Liver (tissue), 8 donors: ENCODE measurements at regions not wholly inside any gene's neighbourhood (a gene's known extent, or its start where the extent isn't known, plus 50 kb on each side); places are given as distances from the start of the nearest gene placed in this dataset.

Source experiments
- DNase-seq: peaks from one replicate; pipeline ENCODE4 v3.0.0-alpha.2; 2017; ENCODE audit warnings: low spot score
- H3K27ac ChIP-seq, 2 donors: one replicate each; pipeline ENCODE4 v1.7.0; 2013; ENCODE audit warnings: inconsistent platforms in 2 of 2, low read length in 2 of 2, control low read depth in 1 of 2, low read depth in 1 of 2, mild to moderate bottlenecking in 1 of 2
- H3K27me3 ChIP-seq, 4 donors: one replicate each; pipeline versions ENCODE4 v1.6.1 to v1.7.0; 2013; ENCODE audit warnings: low read length in 3 of 4, inconsistent platforms in 1 of 4, mild to moderate bottlenecking in 1 of 4, moderate library complexity in 1 of 4; ENCODE audit not compliant: control insufficient read depth in 4 of 4, insufficient read depth in 4 of 4
- H3K36me3 ChIP-seq, 4 donors: one replicate each; pipeline versions ENCODE4 v1.6.1 to v1.7.0; 2013; ENCODE audit warnings: low read length in 3 of 4, mild to moderate bottlenecking in 3 of 4, low read depth in 1 of 4, moderate library complexity in 1 of 4; ENCODE audit not compliant: control insufficient read depth in 4 of 4, insufficient read depth in 3 of 4
- H3K4me1 ChIP-seq, 4 donors: one replicate each; pipeline versions ENCODE4 v1.6.1 to v1.7.0; 2013; ENCODE audit warnings: low read length in 3 of 4, mild to moderate bottlenecking in 3 of 4, moderate library complexity in 1 of 4; ENCODE audit not compliant: control insufficient read depth in 4 of 4, insufficient read depth in 4 of 4
- H3K4me3 ChIP-seq, 3 donors: one replicate each; pipeline versions ENCODE4 v1.6.1 to v1.7.0; 2013; ENCODE audit warnings: low read length in 3 of 3, control low read depth in 1 of 3, low read depth in 1 of 3, mild to moderate bottlenecking in 1 of 3
- H3K9ac ChIP-seq, 2 donors: one replicate each; pipeline ENCODE4 v1.7.0; 2013; ENCODE audit warnings: low read length in 2 of 2, mild to moderate bottlenecking in 2 of 2, moderate library complexity in 2 of 2, control low read depth in 1 of 2, low read depth in 1 of 2
- H3K9me3 ChIP-seq, 4 donors: one replicate each; pipeline versions ENCODE4 v1.6.1 to v1.7.0; 2013; ENCODE audit warnings: low read length in 3 of 4; ENCODE audit not compliant: control insufficient read depth in 4 of 4
- ATF3 ChIP-seq: IDR thresholded peaks from 2 replicates; pipeline ENCODE4 v1.6.1; 2016; ENCODE audit warnings: antibody characterized with exemption
- CTCF ChIP-seq: fragments of 150-350 bp; IDR thresholded peaks from 2 replicates; pipeline ENCODE4 v1.5.1; 2017; ENCODE audit warnings: improper control_type of control experiment, low read depth, low read length; ENCODE audit not compliant: missing input control
- EGR1 ChIP-seq, 2 donors: IDR thresholded peaks; 2 replicates each; pipeline ENCODE4 v1.6.1; 2016 to 2018; ENCODE audit warnings: antibody characterized with exemption in 2 of 2, low read depth in 2 of 2
- FOXA1 ChIP-seq: IDR thresholded peaks from 2 replicates; pipeline ENCODE4 v1.6.1; 2016; ENCODE audit warnings: antibody characterized with exemption
- FOXA2 ChIP-seq: IDR thresholded peaks from 2 replicates; pipeline ENCODE4 v1.6.1; 2016; ENCODE audit warnings: antibody characterized with exemption
- GABPA ChIP-seq, 2 donors: IDR thresholded peaks in 1 of 2; conservative IDR thresholded peaks in 1 of 2; 2 replicates each; pipeline ENCODE4 v1.6.1; 2016; ENCODE audit warnings: antibody characterized with exemption in 2 of 2, mild to moderate bottlenecking in 1 of 2, moderate library complexity in 1 of 2
- HNF4A ChIP-seq, 2 donors: conservative IDR thresholded peaks; 2 replicates each; pipeline ENCODE4 v1.6.1; 2016; ENCODE audit warnings: antibody characterized with exemption in 2 of 2, mild to moderate bottlenecking in 2 of 2
- HNF4G ChIP-seq: IDR thresholded peaks from 2 replicates; pipeline ENCODE4 v1.6.1; 2016; ENCODE audit warnings: antibody characterized with exemption
- JUND ChIP-seq, 2 donors: IDR thresholded peaks; 2 replicates each; pipeline ENCODE4 v1.6.1; 2016; ENCODE audit warnings: antibody characterized with exemption in 2 of 2
- MAX ChIP-seq: IDR thresholded peaks from 2 replicates; pipeline ENCODE4 v1.6.1; 2016; ENCODE audit warnings: antibody characterized with exemption
- NR2F2 ChIP-seq: IDR thresholded peaks from 2 replicates; pipeline ENCODE4 v1.6.1; 2016; ENCODE audit warnings: antibody characterized with exemption
- RAD21 ChIP-seq, 2 donors: IDR thresholded peaks; 2 replicates each; pipeline ENCODE4 v1.6.1; 2016; ENCODE audit warnings: antibody characterized with exemption in 2 of 2, mild to moderate bottlenecking in 2 of 2
- REST ChIP-seq: IDR thresholded peaks from 2 replicates; pipeline ENCODE4 v1.6.1; 2016; ENCODE audit warnings: antibody characterized with exemption, mild to moderate bottlenecking
- RXRA ChIP-seq, 2 donors: IDR thresholded peaks; 2 replicates each; pipeline ENCODE4 v1.6.1; 2017 to 2018; ENCODE audit warnings: antibody characterized with exemption in 2 of 2, mild to moderate bottlenecking in 1 of 2
- SP1 ChIP-seq: IDR thresholded peaks from 2 replicates; pipeline ENCODE4 v1.6.1; 2018; ENCODE audit warnings: antibody characterized with exemption, mild to moderate bottlenecking
- TAF1 ChIP-seq: conservative IDR thresholded peaks from 2 replicates; pipeline ENCODE4 v1.6.1; 2016; ENCODE audit warnings: antibody characterized with exemption, mild to moderate bottlenecking
- YY1 ChIP-seq: IDR thresholded peaks from 2 replicates; pipeline ENCODE4 v1.6.1; 2016; ENCODE audit warnings: antibody characterized with exemption, mild to moderate bottlenecking
- ZBTB33 ChIP-seq: IDR thresholded peaks from 2 replicates; pipeline ENCODE4 v1.6.1; 2016; ENCODE audit warnings: antibody characterized with exemption
- WGBS: extraction: QIAGEN DNeasy Blood & Tissue Kit; methylation state at CpG from one replicate; pipeline ENCODE4 v1.1.7; 2013; 5-methylcytosine and 5-hydroxymethylcytosine counted together
- donor health status: healthy.
- donor health status: healthy.
- donor health status: healthy.
- donor health status: healthy.
- donor health status: healthy.

- Histone ChIP-seq H3K9ac (no peak overlapping the region), H3K27ac (no peak overlapping the region), H3K4me3 (no peak overlapping the region), H3K4me1 (no peaks in the 10 kb centered on the region), H3K27me3 (no peaks in the 10 kb centered on the region), H3K9me3 (peaks cover 6 to 8% (median 7%) of the 10 kb centered on the region in 4 donors), H3K36me3 (no peaks in the 10 kb centered on the region)
- no peak for DNase-seq
- TF ChIP-seq REST (no peak), RAD21 (IDR thresholded peaks at IDR 0.05) (no peak), FOXA1 (no peak), YY1 (no peak), EGR1 (IDR thresholded peaks at IDR 0.05; ENCODE audit: low read depth in 2 of 2) (no peak), HNF4A (conservative IDR thresholded peaks at IDR 0.05) (no peak), MAX (no peak), GABPA (IDR thresholded peaks at IDR 0.05 in 1 of 2, conservative IDR thresholded peaks at IDR 0.05 in 1 of 2) (no peak), SP1 (no peak), HNF4G (no peak), CTCF (no peak), NR2F2 (no peak), ATF3 (no peak), TAF1 (no peak), ZBTB33 (no peak), FOXA2 (no peak), JUND (IDR thresholded peaks at IDR 0.05) (no peak), RXRA (IDR thresholded peaks at IDR 0.05) (no peak)
- 95% methylated on average over 3 of the region's 3 CpGs for WGBS
Observed at GRCh38 chr22:19648419-19648929, 65.8 kb upstream of the SEPTIN5 start.
